DOHH2 (cell line): ENCODE measurements at regions not wholly inside any gene's neighbourhood (a gene's known extent, or its start where the extent isn't known, plus 50 kb on each side); places are given as distances from the start of the nearest gene placed in this dataset.

Experiments used
- H3F3A ChIP-seq: fragments of 200-600 bp; sonication (generic), shearing (Covaris generic); 2 replicates; pipeline ENCODE4 v1.6.0; 2016; ENCODE audit warnings: antibody characterized with exemption, mild to moderate bottlenecking; ENCODE audit not compliant: control insufficient read depth, insufficient read depth
- H3K27ac ChIP-seq: fragments of 200-600 bp; sonication (generic); 2 replicates; pipeline ENCODE4 v1.5.1; 2014; ENCODE audit warnings: low read depth, mild to moderate bottlenecking, low read length, moderate library complexity
- H3K27me3 ChIP-seq: fragments of 200-600 bp; sonication (generic); 2 replicates; pipeline ENCODE4 v1.6.1; 2014; ENCODE audit warnings: mild to moderate bottlenecking, low read length, mixed read lengths; ENCODE audit not compliant: control insufficient read depth
- H3K36me3 ChIP-seq: fragments of 200-600 bp; sonication (generic); 2 replicates; pipeline ENCODE4 v1.6.1; 2014; ENCODE audit warnings: mild to moderate bottlenecking, low read length, moderate library complexity, mixed read lengths; ENCODE audit not compliant: control insufficient read depth
- H3K4me1 ChIP-seq: fragments of 200-600 bp; sonication (generic); 2 replicates; pipeline ENCODE4 v1.6.1; 2014; ENCODE audit warnings: mild to moderate bottlenecking, low read length, mixed read lengths; ENCODE audit not compliant: control insufficient read depth
- H3K4me2 ChIP-seq: fragments of 200-600 bp; sonication (generic); 2 replicates; pipeline ENCODE4 v1.6.0; 2014; ENCODE audit warnings: mild to moderate bottlenecking, low read length, moderate library complexity
- H3K4me3 ChIP-seq: fragments of 200-600 bp; sonication (generic); 2 replicates; pipeline ENCODE4 v1.5.1; 2014; ENCODE audit warnings: mild to moderate bottlenecking, low read length, mixed read lengths
- H3K79me2 ChIP-seq: fragments of 200-600 bp; sonication (generic); 2 replicates; pipeline ENCODE4 v1.6.1; 2014; ENCODE audit warnings: mild to moderate bottlenecking, low read length, mixed read lengths; ENCODE audit not compliant: control insufficient read depth
- H3K9me2 ChIP-seq: fragments of 200-600 bp; sonication (generic); replicated peaks from 2 replicates; pipeline ENCODE4 v1.6.1; 2014; ENCODE audit warnings: mild to moderate bottlenecking, low read length, mixed read lengths; ENCODE audit not compliant: control insufficient read depth
- H3K9me3 ChIP-seq: fragments of 200-600 bp; sonication (generic); 2 replicates; pipeline ENCODE4 v1.6.1; 2014; ENCODE audit warnings: antibody characterized with exemption, low read length, mixed read lengths; ENCODE audit not compliant: control insufficient read depth, insufficient read depth
- H4K20me1 ChIP-seq: fragments of 200-600 bp; sonication (generic); 2 replicates; pipeline ENCODE4 v1.6.0; 2014; ENCODE audit warnings: low read depth, mild to moderate bottlenecking, antibody characterized with exemption, low read length, moderate library complexity; ENCODE audit not compliant: control insufficient read depth, insufficient read depth
- CTCF ChIP-seq: fragments of 200-600 bp; sonication (generic); IDR thresholded peaks from one replicate; pipeline ENCODE4 v1.5.1; 2014; ENCODE audit warnings: antibody characterized with exemption, mild to moderate bottlenecking, low read depth, low read length; ENCODE audit not compliant: poor library complexity, severe bottlenecking
- EZH2phosphoT487 ChIP-seq: fragments of 200-600 bp; sonication (generic); IDR thresholded peaks from 2 replicates; pipeline ENCODE4 v1.6.1; 2017; ENCODE audit warnings: borderline replicate concordance, mild to moderate bottlenecking, antibody characterized with exemption, low read length, moderate library complexity, mixed read lengths

- no peaks in the 10 kb centered on the region for H3K79me2 ChIP-seq
- no peaks in the 10 kb centered on the region for H3K4me1 ChIP-seq
- H3K27ac ChIP-seq = no peak overlapping the region
- no peaks in the 10 kb centered on the region for H3K9me2 ChIP-seq
- no peaks in the 10 kb centered on the region for H3F3A ChIP-seq
- no peak for TF ChIP-seq EZH2phosphoT487
- TF ChIP-seq CTCF = no peak
- 0 out of 2 replicates have a peak, but pooled peaks cover 2% of the 10 kb centered on the region for H3K27me3 ChIP-seq
- no peak overlapping the region for H3K4me3 ChIP-seq
- no peaks in the 10 kb centered on the region for H3K36me3 ChIP-seq
- no peaks in the 10 kb centered on the region for H4K20me1 ChIP-seq
- H3K9me3 ChIP-seq = no peaks in the 10 kb centered on the region
- H3K4me2 ChIP-seq = no peak overlapping the region
These were observed 162.0 kb upstream of the ECI2 start for GRCh38 chr6:4297348-4297747.

- Histone ChIP-seq H3K4me1 (no peaks in the 10 kb centered on the region), H3K27me3 (0 out of 2 replicates have a peak, but pooled peaks cover 2% of the 10 kb centered on the region), H3K9me2 (no peaks in the 10 kb centered on the region), H3K4me2 (no peak overlapping the region), H3K4me3 (no peak overlapping the region), H3K79me2 (no peaks in the 10 kb centered on the region), H4K20me1 (no peaks in the 10 kb centered on the region), H3K9me3 (no peaks in the 10 kb centered on the region), H3K36me3 (no peaks in the 10 kb centered on the region), H3F3A (no peaks in the 10 kb centered on the region), H3K27ac (no peak overlapping the region)
- no peak for TF ChIP-seq CTCF
- TF ChIP-seq EZH2phosphoT487 = no peak
These were observed 161.2 kb upstream of the ECI2 start for GRCh38 chr6:4296552-4296951.

GRCh38 chr6:4295783-4296155 is 160.4 kb upstream of the ECI2 start:
- TF ChIP-seq EZH2phosphoT487 (no peak), CTCF (no peak)
- Histone ChIP-seq H3F3A (no peaks in the 10 kb centered on the region), H4K20me1 (no peaks in the 10 kb centered on the region), H3K9me3 (no peaks in the 10 kb centered on the region), H3K4me2 (no peak overlapping the region), H3K4me1 (no peaks in the 10 kb centered on the region), H3K27me3 (0 out of 2 replicates have a peak, but pooled peaks cover 2% of the 10 kb centered on the region), H3K27ac (no peak overlapping the region), H3K4me3 (no peak overlapping the region), H3K36me3 (no peaks in the 10 kb centered on the region), H3K9me2 (no peaks in the 10 kb centered on the region), H3K79me2 (no peaks in the 10 kb centered on the region)
